ENCODE measurements at regions not wholly inside any gene's neighbourhood (a gene's known extent, or its start where the extent isn't known, plus 50 kb on each side); places are given as distances from the start of the nearest gene placed in this dataset.
"Not testable (repeated sequence)": the region's sequence is repeated elsewhere in the genome, so short reads cannot be mapped to it uniquely, and the experiment has no call there.

DNA sequence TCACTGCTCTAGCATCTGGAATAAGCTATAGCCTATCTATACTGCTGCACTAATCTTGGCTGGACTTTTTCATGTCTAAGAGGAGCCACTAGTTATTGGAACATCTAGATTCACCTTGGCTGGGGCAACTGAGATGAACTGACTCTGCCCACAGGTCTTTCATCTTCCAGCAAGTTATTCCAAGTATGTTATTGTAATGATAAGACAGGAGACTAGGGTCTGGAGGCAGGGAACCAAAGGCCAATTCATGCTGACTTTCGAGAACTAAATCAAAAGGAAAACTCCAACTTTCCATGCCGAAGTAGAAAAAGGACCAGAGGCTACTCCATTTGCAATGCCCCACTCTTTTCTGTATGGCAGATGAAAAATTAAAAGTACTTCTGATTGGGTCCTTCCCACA, 1243.0 kb upstream of the RAG2 start (continued):
- TF ChIP-seq, protein P1, sequence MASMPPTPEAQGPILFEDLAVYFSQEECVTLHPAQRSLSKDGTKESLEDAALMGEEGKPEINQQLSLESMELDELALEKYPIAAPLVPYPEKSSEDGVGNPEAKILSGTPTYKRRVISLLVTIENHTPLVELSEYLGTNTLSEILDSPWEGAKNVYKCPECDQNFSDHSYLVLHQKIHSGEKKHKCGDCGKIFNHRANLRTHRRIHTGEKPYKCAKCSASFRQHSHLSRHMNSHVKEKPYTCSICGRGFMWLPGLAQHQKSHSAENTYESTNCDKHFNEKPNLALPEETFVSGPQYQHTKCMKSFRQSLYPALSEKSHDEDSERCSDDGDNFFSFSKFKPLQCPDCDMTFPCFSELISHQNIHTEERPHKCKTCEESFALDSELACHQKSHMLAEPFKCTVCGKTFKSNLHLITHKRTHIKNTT (CRISPR knock-in tag; IDR thresholded peaks at IDR 0.05): no peak
- TF ChIP-seq ZNF205 (CRISPR knock-in tag; IDR thresholded peaks at IDR 0.05): no peak

DNA sequence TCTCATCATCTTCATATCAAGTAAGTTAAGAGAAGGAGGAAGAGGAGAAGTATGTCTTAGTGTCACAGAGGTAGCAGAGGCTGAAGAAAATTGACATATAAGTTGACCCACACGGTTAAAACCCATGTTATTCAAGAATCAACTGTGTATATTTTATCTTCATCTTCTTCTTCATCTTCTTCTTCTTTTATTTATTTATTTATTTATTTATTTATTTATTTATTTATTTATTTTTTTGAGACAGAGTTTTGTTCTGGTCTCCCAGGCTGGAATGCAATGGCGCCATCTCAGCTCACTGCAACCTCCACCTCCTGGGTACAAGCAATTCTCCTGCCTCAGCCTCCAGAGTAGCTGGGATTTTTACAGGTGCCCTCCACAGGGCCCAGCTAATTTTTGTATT, 1242.3 kb upstream of the RAG2 start:
- H3K4me3 ChIP-seq (replicated peaks in 1 of 3; ENCODE audit: insufficient read depth in 1 of 3, low read depth in 2 of 3, low read length in 3 of 3); FAIRE-seq; ATAC-seq; in situ Hi-C loops (cut with HindIII; ENCODE audit: extremely low pct_ligation_motif_present, low pct_unique_long_range_greater_than_20kb); H2AFZ ChIP-seq (ENCODE audit: low read length); H3K36me3 ChIP-seq (replicated peaks in 1 of 2; ENCODE audit: control insufficient read depth in 1 of 2, insufficient read depth in 2 of 2, low read length in 2 of 2); BruUV-seq (replicated peaks); POLR2A ChIA-PET; H4K20me1 ChIP-seq (ENCODE audit: insufficient read depth, low read length); H3K79me2 ChIP-seq (ENCODE audit: insufficient read depth, low read length); CTCF ChIA-PET (ENCODE audit: low intra/inter-chr PET ratio, low total read pairs); H3K27me3 ChIP-seq (ENCODE audit: control insufficient read depth in 1 of 2, insufficient read depth in 2 of 2, low read length in 2 of 2); H3K9ac ChIP-seq (ENCODE audit: insufficient read depth, low read depth, low read length); H3K27ac ChIP-seq (ENCODE audit: extremely low read length, insufficient read depth, low read length); H3K4me1 ChIP-seq (ENCODE audit: insufficient read depth, low read length); DNase-seq (ENCODE audit: low spot score); H3K4me2 ChIP-seq (ENCODE audit: low read depth, low read length); intact Hi-C loops (cut with micrococcal nuclease; ENCODE audit: unreplicated experiment): not testable (repeated sequence)
- peaks cover 38% of the 10 kb centered on the region for H3K9me3 ChIP-seq (ENCODE audit: low read length)
- 23% methylated on average over 2 of the region's 2 CpGs for WGBS (ENCODE audit: low lambda C conversion rate)

DNA sequence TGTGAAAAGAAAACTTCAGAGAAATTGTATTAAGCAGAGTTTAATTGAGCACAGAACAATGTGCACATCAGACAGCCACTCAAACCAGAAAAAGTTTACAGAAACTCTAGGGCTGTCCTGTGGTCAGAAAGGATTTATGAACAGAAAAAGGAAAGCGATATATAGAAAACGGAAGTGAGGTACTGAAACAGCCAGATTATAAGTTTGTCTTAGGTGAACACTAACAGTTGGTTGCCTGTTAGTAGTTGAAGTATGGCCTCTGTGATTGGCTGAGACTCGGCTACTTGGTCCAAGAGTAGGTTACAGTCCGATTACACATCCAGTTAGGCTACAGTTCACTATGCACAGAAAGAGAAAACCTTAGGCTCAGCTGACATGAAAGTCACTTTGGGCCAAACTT, 1232.5 kb upstream of the RAG2 start:
- no peak for FAIRE-seq
- H3K36me3 ChIP-seq (replicated peaks in 1 of 2; ENCODE audit: control insufficient read depth in 1 of 2, insufficient read depth in 2 of 2, low read length in 2 of 2): no peaks in the 10 kb centered on the region
- no peak overlapping the region for H3K4me3 ChIP-seq (replicated peaks in 1 of 3; ENCODE audit: insufficient read depth in 1 of 3, low read depth in 2 of 3, low read length in 3 of 3)
- H3K4me1 ChIP-seq (ENCODE audit: insufficient read depth, low read length): no peaks in the 10 kb centered on the region
- H2AFZ ChIP-seq (ENCODE audit: low read length): no peak overlapping the region
- ATAC-seq: no peak
- WGBS (ENCODE audit: low lambda C conversion rate): 2% methylated on average over 3 of the region's 4 CpGs
- BruUV-seq (replicated peaks): no TSS peak
- intact Hi-C loops (cut with micrococcal nuclease; ENCODE audit: unreplicated experiment) (no loop called here), in situ Hi-C loops (cut with HindIII; ENCODE audit: extremely low pct_ligation_motif_present, low pct_unique_long_range_greater_than_20kb) (no loop called here)
- TF ChIP-seq ZNF615 (CRISPR knock-in tag; IDR thresholded peaks at IDR 0.05; ENCODE audit: borderline replicate concordance): no peak
- no peak for TF ChIP-seq HOXA3 (CRISPR knock-in tag; IDR thresholded peaks at IDR 0.05)
- no peak for TF ChIP-seq IRX3 (CRISPR knock-in tag; IDR thresholded peaks at IDR 0.05; ENCODE audit: borderline replicate concordance, low read depth)
- TF ChIP-seq HOXA5 (CRISPR knock-in tag; IDR thresholded peaks at IDR 0.05): no peak
- TF ChIP-seq, protein P2, sequence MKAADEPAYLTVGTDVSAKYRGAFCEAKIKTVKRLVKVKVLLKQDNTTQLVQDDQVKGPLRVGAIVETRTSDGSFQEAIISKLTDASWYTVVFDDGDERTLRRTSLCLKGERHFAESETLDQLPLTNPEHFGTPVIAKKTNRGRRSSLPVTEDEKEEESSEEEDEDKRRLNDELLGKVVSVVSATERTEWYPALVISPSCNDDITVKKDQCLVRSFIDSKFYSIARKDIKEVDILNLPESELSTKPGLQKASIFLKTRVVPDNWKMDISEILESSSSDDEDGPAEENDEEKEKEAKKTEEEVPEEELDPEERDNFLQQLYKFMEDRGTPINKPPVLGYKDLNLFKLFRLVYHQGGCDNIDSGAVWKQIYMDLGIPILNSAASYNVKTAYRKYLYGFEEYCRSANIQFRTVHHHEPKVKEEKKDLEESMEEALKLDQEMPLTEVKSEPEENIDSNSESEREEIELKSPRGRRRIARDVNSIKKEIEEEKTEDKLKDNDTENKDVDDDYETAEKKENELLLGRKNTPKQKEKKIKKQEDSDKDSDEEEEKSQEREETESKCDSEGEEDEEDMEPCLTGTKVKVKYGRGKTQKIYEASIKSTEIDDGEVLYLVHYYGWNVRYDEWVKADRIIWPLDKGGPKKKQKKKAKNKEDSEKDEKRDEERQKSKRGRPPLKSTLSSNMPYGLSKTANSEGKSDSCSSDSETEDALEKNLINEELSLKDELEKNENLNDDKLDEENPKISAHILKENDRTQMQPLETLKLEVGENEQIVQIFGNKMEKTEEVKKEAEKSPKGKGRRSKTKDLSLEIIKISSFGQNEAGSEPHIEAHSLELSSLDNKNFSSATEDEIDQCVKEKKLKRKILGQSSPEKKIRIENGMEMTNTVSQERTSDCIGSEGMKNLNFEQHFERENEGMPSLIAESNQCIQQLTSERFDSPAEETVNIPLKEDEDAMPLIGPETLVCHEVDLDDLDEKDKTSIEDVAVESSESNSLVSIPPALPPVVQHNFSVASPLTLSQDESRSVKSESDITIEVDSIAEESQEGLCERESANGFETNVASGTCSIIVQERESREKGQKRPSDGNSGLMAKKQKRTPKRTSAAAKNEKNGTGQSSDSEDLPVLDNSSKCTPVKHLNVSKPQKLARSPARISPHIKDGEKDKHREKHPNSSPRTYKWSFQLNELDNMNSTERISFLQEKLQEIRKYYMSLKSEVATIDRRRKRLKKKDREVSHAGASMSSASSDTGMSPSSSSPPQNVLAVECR (CRISPR knock-in tag; IDR thresholded peaks at IDR 0.05; ENCODE audit: borderline replicate concordance): no peak
- no peak for TF ChIP-seq ZNF773 (CRISPR knock-in tag; IDR thresholded peaks at IDR 0.05; ENCODE audit: borderline replicate concordance)
- H3K27me3 ChIP-seq (ENCODE audit: control insufficient read depth in 1 of 2, insufficient read depth in 2 of 2, low read length in 2 of 2): no peaks in the 10 kb centered on the region
- H3K79me2 ChIP-seq (ENCODE audit: insufficient read depth, low read length): no peaks in the 10 kb centered on the region
- no peak overlapping the region for H3K9ac ChIP-seq (ENCODE audit: insufficient read depth, low read depth, low read length)
- H3K4me2 ChIP-seq (ENCODE audit: low read depth, low read length): no peak overlapping the region
- H3K27ac ChIP-seq (ENCODE audit: extremely low read length, insufficient read depth, low read length): no peak overlapping the region
- H3K9me3 ChIP-seq (ENCODE audit: low read length): peaks cover 11% of the 10 kb centered on the region
- ChIA-PET POLR2A (no interaction called here), CTCF (ENCODE audit: low intra/inter-chr PET ratio, low total read pairs) (no interaction called here)
- no peak for DNase-seq (ENCODE audit: low spot score)
- no peaks in the 10 kb centered on the region for H4K20me1 ChIP-seq (ENCODE audit: insufficient read depth, low read length)

Data from HepG2 (cell line).